ENCODE measurements at regions not wholly inside any gene's neighbourhood (a gene's known extent, or its start where the extent isn't known, plus 50 kb on each side); places are given as distances from the start of the nearest gene placed in this dataset.

DNA sequence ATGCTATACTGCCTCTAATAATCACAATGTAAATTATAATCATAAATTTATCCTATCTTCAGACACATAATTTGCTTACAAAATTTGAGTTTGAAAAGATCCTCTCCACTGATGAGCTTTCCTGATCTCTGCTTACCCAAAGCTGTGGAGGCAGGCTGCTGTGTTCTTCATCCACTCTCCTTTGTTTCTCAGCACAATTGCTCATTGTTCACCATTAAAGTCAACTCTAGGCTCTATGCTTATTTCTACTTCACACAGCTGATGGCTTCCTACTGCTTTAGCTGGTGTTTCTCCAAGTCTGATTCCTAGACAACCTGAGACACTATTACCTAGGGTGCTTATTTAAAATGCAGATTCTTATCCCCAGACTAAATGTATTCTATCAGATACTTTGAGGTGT, 319.7 kb downstream of the PCDH18 start:
- Mint-ChIP-seq H3K4me3 (no peak overlapping the region), H3K36me3 (ENCODE audit: low read depth) (no peaks in the 10 kb centered on the region), H3K27me3 (ENCODE audit: low read depth) (no peaks in the 10 kb centered on the region), H3K27ac (no peak overlapping the region), H3K9me3 (no peaks in the 10 kb centered on the region), H3K4me1 (no peaks in the 10 kb centered on the region)
- TF ChIP-seq, protein P1, sequence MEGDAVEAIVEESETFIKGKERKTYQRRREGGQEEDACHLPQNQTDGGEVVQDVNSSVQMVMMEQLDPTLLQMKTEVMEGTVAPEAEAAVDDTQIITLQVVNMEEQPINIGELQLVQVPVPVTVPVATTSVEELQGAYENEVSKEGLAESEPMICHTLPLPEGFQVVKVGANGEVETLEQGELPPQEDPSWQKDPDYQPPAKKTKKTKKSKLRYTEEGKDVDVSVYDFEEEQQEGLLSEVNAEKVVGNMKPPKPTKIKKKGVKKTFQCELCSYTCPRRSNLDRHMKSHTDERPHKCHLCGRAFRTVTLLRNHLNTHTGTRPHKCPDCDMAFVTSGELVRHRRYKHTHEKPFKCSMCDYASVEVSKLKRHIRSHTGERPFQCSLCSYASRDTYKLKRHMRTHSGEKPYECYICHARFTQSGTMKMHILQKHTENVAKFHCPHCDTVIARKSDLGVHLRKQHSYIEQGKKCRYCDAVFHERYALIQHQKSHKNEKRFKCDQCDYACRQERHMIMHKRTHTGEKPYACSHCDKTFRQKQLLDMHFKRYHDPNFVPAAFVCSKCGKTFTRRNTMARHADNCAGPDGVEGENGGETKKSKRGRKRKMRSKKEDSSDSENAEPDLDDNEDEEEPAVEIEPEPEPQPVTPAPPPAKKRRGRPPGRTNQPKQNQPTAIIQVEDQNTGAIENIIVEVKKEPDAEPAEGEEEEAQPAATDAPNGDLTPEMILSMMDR (IDR thresholded peaks at IDR 0.05; ENCODE audit: unreplicated experiment in 3 of 3), result no peak

DNA sequence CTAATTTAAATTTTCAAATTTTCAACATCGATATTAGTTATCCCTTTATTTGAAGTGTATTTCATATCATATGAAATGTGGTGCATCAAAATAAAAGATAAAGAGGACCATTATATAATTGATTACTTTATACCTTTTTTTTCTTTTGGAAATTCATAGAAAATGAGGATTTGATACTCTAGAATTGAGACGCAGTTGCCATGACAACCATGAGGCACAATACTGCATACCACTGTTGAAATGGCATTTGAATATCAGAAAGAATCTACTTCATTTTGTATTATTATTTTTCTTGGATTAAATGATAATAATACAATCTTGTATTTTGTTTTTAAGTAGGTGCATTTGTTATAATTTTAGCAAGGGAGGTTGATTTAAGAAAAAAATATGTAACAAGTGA, 323.1 kb downstream of the PCDH18 start:
- Mint-ChIP-seq H3K4me3 (no peak overlapping the region), H3K27ac (no peak overlapping the region), H3K27me3 (ENCODE audit: low read depth) (no peaks in the 10 kb centered on the region), H3K36me3 (ENCODE audit: low read depth) (no peaks in the 10 kb centered on the region), H3K4me1 (no peaks in the 10 kb centered on the region), H3K9me3 (no peaks in the 10 kb centered on the region)
- TF ChIP-seq, protein P1 (IDR thresholded peaks at IDR 0.05; ENCODE audit: unreplicated experiment in 3 of 3), result no peak

DNA sequence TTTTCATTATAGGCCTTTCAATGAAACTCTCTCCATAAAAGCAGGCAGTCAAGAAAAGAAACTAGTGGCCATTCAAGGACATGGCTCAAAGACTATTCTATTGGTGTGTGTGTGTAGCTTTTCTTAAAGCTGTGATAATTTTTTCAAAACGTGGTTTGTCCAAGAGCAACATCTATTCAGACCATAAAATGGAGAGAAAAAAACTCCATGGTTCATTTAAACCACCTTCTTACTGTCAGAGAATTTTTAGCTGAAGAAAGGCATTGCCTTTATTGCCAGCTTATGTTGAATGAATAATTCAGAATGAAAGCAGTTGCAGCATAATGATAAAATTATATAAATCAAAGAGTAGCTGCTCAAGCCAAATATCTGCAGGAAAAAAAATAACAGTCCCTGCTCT, 325.5 kb downstream of the PCDH18 start:
- H3K4me3 Mint-ChIP-seq, result no peak overlapping the region
- TF ChIP-seq, protein P1 (IDR thresholded peaks at IDR 0.05; ENCODE audit: unreplicated experiment in 3 of 3), result no peak
- H3K9me3 Mint-ChIP-seq, result no peaks in the 10 kb centered on the region
- no peaks in the 10 kb centered on the region for H3K27me3 Mint-ChIP-seq (ENCODE audit: low read depth)
- no peaks in the 10 kb centered on the region for H3K36me3 Mint-ChIP-seq (ENCODE audit: low read depth)
- H3K27ac Mint-ChIP-seq, result peak overlapping the region in 1 of 3 experiments; percentile 48
- H3K4me1 Mint-ChIP-seq, result peaks cover 4% of the 10 kb centered on the region

DNA sequence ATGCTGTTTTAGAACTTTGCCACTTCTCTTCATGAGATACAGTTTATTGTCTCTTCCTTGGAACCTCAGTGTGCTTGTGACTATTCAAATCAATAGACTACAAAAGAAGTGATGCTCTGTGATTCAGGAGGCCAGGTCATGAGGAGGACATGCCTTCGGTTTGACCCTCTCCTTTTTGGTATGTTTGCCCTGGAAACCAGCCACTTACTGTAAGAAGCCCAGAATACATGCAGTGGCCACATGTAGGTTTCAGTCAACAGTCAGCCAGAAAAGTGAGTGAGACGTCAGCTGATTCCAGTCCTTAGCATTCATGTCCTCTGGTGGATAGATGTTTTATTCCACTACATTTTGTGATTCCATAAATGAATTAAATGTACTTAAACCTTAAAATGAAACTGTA, 328.7 kb downstream of the PCDH18 start:
- Mint-ChIP-seq H3K36me3 (ENCODE audit: low read depth) (no peaks in the 10 kb centered on the region), H3K4me3 (no peak overlapping the region), H3K27ac (peak overlapping the region in 1 of 3 experiments; percentile 78), H3K4me1 (peaks cover 4% of the 10 kb centered on the region), H3K9me3 (no peaks in the 10 kb centered on the region), H3K27me3 (ENCODE audit: low read depth) (no peaks in the 10 kb centered on the region)
- TF ChIP-seq, protein P1 (IDR thresholded peaks at IDR 0.05; ENCODE audit: unreplicated experiment in 3 of 3), result no peak

DNA sequence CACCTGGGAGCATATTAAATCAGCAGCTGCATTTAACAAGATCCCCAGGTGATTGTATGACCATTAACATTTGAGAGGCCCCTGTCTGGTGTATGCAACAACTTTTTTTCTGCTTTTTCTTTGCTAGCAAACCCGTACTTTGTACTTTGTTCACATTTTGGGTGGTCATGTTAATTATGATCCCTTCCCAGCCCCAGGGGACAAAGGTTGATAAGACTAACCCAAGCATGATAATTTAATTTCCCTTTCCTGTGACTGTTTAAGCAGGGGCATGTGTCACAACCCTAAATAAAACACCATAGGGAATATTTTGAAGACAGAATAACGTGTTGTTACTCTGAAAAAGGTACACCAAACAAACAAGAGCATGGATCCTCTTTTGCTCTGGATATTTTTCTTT, 332.0 kb downstream of the PCDH18 start:
- no peaks in the 10 kb centered on the region for H3K27me3 Mint-ChIP-seq (ENCODE audit: low read depth)
- H3K4me3 Mint-ChIP-seq, result no peak overlapping the region
- H3K27ac Mint-ChIP-seq, result peak overlapping the region in 1 of 3 experiments; percentile 73
- peaks cover 4% of the 10 kb centered on the region for H3K4me1 Mint-ChIP-seq
- TF ChIP-seq, protein P1 (IDR thresholded peaks at IDR 0.05; ENCODE audit: unreplicated experiment in 3 of 3), result no peak
- no peaks in the 10 kb centered on the region for H3K36me3 Mint-ChIP-seq (ENCODE audit: low read depth)
- no peaks in the 10 kb centered on the region for H3K9me3 Mint-ChIP-seq

DNA sequence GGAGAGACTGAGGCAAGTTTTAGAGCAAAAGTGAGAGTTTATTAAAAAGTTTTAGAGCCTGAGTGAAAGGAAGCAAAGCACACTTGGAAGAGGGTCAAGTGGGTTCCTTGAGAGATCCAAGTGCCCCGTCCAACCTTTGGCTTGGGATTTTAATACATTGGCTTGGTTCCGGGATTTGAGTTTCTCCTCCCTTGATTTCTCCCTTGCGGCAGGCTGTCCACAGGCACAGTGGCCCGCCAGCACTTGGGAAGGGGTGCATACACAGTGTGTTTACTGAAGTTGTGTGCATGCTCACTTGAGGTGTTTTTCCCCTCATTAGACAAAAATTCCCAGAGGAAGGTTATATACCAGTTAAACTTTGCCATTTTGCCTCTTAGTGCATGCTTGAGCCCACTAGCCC, 333.5 kb downstream of the PCDH18 start:
- no peak overlapping the region for H3K4me3 Mint-ChIP-seq
- H3K27me3 Mint-ChIP-seq (ENCODE audit: low read depth), result no peaks in the 10 kb centered on the region
- no peak overlapping the region for H3K27ac Mint-ChIP-seq
- TF ChIP-seq, protein P1 (IDR thresholded peaks at IDR 0.05; ENCODE audit: unreplicated experiment in 3 of 3), result no peak
- peaks cover 8% of the 10 kb centered on the region for H3K4me1 Mint-ChIP-seq
- H3K9me3 Mint-ChIP-seq, result no peaks in the 10 kb centered on the region
- H3K36me3 Mint-ChIP-seq (ENCODE audit: low read depth), result no peaks in the 10 kb centered on the region

All from nephron (organoid).